ENCODE measurements at regions not wholly inside any gene's neighbourhood (a gene's known extent, or its start where the extent isn't known, plus 50 kb on each side); places are given as distances from the start of the nearest gene placed in this dataset.
A peak's percentile ranks its signal among the peaks of the same experiment; 100 is the strongest.

DNA sequence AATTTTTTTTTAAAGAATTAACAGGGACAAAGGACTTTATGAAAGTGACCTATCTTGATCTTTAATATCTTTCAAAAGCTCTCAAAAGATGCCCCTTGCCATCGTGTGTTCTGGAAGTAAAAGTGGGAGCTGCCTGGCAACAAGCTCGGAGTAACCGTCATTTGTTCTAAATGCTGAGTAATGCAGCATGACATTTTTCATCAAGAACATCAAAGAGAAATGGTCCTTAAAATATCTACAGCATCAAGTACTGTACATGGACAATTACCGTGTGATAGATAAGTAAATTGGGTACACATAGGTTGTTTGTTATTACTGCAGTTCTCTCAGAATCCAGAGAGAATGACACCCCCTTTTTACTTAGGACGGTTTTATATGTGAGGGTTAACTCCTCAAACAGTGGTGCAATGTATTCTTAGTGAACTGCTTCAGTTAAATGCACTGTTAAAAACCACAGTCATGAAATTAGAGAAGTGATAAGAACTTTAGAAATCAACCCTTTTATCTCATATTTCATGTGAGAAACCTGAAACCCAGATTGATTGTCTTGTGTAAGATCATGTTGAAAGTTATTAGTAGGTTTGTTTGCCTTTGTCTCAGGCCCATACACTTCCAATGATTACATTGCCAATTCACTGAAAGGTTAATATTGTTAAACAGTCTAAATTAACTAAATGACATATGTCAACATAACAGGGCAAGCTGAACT lies 90.6 kb upstream of the HNMT start:
- TF ChIP-seq YY1 (IDR thresholded peaks at IDR 0.05; ENCODE audit: low read depth) = no peak
- TF ChIP-seq TEAD4 (IDR thresholded peaks at IDR 0.05) = no peak
- TF ChIP-seq, protein P1, sequence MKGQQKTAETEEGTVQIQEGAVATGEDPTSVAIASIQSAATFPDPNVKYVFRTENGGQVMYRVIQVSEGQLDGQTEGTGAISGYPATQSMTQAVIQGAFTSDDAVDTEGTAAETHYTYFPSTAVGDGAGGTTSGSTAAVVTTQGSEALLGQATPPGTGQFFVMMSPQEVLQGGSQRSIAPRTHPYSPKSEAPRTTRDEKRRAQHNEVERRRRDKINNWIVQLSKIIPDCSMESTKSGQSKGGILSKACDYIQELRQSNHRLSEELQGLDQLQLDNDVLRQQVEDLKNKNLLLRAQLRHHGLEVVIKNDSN (IDR thresholded peaks at IDR 0.05) = no peak

DNA sequence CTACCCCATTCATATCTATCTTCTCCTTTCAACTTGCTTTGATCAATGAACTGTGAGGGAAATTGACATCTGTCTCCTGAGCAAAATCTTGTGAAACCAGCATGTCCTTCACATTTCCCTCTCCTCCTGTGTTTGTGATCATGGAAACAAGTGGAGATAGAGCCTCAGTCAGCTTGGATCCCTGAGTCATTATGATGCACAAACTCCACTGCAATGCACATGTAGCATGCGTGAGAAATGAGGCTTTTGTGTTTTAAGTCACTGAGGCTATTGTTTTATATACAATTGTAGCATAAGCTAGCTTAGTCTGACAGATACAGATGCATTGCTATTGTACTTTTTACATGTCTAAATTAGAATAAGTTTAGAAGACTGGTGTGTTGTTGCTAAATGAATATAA lies 85.2 kb upstream of the HNMT start:
- no peak for TF ChIP-seq EP300 (IDR thresholded peaks at IDR 0.05; ENCODE audit: borderline replicate concordance)
- TF ChIP-seq ZBTB7A (IDR thresholded peaks at IDR 0.05; ENCODE audit: low read depth) = no peak
- TF ChIP-seq RAD21 (IDR thresholded peaks at IDR 0.05; ENCODE audit: low read depth) = no peak
- TF ChIP-seq, protein P2, sequence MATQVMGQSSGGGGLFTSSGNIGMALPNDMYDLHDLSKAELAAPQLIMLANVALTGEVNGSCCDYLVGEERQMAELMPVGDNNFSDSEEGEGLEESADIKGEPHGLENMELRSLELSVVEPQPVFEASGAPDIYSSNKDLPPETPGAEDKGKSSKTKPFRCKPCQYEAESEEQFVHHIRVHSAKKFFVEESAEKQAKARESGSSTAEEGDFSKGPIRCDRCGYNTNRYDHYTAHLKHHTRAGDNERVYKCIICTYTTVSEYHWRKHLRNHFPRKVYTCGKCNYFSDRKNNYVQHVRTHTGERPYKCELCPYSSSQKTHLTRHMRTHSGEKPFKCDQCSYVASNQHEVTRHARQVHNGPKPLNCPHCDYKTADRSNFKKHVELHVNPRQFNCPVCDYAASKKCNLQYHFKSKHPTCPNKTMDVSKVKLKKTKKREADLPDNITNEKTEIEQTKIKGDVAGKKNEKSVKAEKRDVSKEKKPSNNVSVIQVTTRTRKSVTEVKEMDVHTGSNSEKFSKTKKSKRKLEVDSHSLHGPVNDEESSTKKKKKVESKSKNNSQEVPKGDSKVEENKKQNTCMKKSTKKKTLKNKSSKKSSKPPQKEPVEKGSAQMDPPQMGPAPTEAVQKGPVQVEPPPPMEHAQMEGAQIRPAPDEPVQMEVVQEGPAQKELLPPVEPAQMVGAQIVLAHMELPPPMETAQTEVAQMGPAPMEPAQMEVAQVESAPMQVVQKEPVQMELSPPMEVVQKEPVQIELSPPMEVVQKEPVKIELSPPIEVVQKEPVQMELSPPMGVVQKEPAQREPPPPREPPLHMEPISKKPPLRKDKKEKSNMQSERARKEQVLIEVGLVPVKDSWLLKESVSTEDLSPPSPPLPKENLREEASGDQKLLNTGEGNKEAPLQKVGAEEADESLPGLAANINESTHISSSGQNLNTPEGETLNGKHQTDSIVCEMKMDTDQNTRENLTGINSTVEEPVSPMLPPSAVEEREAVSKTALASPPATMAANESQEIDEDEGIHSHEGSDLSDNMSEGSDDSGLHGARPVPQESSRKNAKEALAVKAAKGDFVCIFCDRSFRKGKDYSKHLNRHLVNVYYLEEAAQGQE (IDR thresholded peaks at IDR 0.05; ENCODE audit: low read depth) = no peak
- no peak for TF ChIP-seq FOXM1 (IDR thresholded peaks at IDR 0.05; ENCODE audit: borderline replicate concordance, low read depth)
- TF ChIP-seq, protein P1 (IDR thresholded peaks at IDR 0.05) = no peak
- no peak for TF ChIP-seq NFIC (IDR thresholded peaks at IDR 0.05)
- TF ChIP-seq TCF12 (IDR thresholded peaks at IDR 0.05; ENCODE audit: low read depth) = no peak
- TF ChIP-seq TEAD4 (IDR thresholded peaks at IDR 0.05) = no peak

DNA sequence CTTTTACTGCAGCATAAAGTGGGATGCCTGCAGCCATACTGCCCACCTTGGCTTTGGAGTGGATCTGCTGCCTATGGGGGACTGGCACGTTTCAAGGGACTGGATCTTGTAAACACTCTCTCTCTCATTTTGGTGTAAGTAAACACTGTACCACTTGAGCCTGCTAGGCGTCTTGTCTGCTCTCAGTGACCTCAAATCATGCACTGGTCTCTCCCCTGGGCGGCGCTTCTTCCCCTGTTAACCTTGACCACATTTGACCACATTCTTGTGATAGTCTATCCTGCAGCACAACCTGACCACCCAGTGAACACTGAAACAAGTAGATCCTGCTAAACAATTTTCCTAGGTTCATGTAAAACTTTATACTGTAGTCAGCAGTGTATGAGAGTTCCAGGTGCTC lies 82.6 kb upstream of the HNMT start:
- TF ChIP-seq EGR1 (IDR thresholded peaks at IDR 0.05) (no peak), TAF1 (IDR thresholded peaks at IDR 0.05; ENCODE audit: low read depth) (no peak), ZBTB7A (IDR thresholded peaks at IDR 0.05; ENCODE audit: low read depth) (no peak), YY1 (IDR thresholded peaks at IDR 0.05; ENCODE audit: low read depth) (no peak), CEBPB (IDR thresholded peaks at IDR 0.05) (no peak), FOXM1 (IDR thresholded peaks at IDR 0.05; ENCODE audit: borderline replicate concordance, low read depth) (no peak), NFIC (IDR thresholded peaks at IDR 0.05) (no peak), TEAD4 (IDR thresholded peaks at IDR 0.05) (no peak), CREB1 (IDR thresholded peaks at IDR 0.05; ENCODE audit: low read depth) (no peak), TCF12 (IDR thresholded peaks at IDR 0.05; ENCODE audit: low read depth) (no peak), EP300 (IDR thresholded peaks at IDR 0.05; ENCODE audit: borderline replicate concordance) (no peak)
- TF ChIP-seq, protein P1 (IDR thresholded peaks at IDR 0.05) = no peak
- TF ChIP-seq, protein P2 (IDR thresholded peaks at IDR 0.05; ENCODE audit: low read depth) = no peak
- TF ChIP-seq, protein P3, sequence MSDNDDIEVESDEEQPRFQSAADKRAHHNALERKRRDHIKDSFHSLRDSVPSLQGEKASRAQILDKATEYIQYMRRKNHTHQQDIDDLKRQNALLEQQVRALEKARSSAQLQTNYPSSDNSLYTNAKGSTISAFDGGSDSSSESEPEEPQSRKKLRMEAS (IDR thresholded peaks at IDR 0.05) = no peak

DNA sequence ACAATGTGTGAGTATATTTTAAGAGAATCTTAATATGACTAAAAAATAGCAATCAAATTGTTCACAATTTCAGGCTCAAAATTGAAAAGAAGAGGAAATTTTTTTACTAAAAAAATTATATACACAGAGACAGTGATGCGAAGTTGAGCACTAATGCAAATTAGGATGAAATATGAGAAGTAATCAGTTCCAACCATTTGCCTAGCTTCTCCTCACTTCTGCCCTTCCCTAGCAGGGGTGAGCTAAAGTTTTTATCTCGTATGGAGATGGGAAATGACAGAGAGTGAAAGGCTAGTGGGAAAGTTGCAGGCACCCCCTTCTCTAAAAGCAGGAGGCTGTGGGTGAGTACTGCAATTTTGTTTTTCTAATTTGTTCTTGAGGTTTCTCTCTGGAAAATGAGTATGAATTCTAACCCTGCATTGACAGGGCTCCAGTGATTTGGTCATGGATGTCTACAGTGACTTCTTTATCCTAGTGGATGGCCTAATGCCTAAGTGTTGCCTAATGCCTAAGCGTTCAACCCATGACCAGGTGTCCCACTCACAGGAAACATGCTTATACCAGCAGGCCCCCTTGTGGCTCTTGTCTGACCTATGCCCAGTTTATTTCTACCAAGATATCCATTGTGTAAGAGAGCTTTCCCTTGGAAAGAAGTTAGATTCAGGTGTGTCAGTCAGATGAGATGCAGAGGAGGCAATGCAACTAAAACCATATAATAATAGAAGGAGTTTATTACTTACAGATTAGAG lies 78.0 kb upstream of the HNMT start:
- no peak for TF ChIP-seq TAF1 (IDR thresholded peaks at IDR 0.05; ENCODE audit: low read depth)
- TF ChIP-seq, protein P1 (IDR thresholded peaks at IDR 0.05) = no peak
- TF ChIP-seq EGR1 (IDR thresholded peaks at IDR 0.05) = no peak
- peak; percentile 49 for TF ChIP-seq RAD21 (IDR thresholded peaks at IDR 0.05; ENCODE audit: low read depth)
- no peak for TF ChIP-seq FOXM1 (IDR thresholded peaks at IDR 0.05; ENCODE audit: borderline replicate concordance, low read depth)
- 0 out of 2 replicates have a peak, but pooled peaks have one; percentile 29 for TF ChIP-seq CEBPB (IDR thresholded peaks at IDR 0.05)
- no peak for TF ChIP-seq NFIC (IDR thresholded peaks at IDR 0.05)
- TF ChIP-seq, protein P3 (IDR thresholded peaks at IDR 0.05) = no peak
- no peak for TF ChIP-seq ZBTB7A (IDR thresholded peaks at IDR 0.05; ENCODE audit: low read depth)

DNA sequence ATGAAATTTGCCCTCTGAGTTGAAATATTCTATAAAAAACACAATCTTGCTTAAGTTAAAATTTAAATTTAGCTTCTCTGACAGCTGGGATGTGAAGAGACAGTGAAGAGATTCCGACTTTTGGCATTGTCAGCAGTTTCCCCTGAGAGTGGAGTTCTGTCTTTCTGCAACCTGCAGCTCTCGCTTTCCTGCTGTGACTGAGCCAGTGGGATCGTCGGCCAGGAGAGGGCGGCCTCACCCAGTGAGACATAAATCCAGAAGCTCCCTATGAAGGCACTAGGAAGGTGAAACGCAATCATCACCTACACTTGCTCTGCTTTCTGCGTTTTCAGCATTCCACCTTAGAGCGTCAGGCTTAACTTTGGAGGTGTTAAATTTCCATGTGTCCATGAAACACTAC lies 75.4 kb upstream of the HNMT start:
- peak; percentile 72 for TF ChIP-seq RAD21 (IDR thresholded peaks at IDR 0.05; ENCODE audit: low read depth)
- TF ChIP-seq, protein P3 (IDR thresholded peaks at IDR 0.05) = no peak
- TF ChIP-seq, protein P2 (IDR thresholded peaks at IDR 0.05; ENCODE audit: low read depth) = no peak
- TF ChIP-seq YY1 (IDR thresholded peaks at IDR 0.05; ENCODE audit: low read depth) = no peak

Measured in Ishikawa (cell line).